Vagina (tissue), 2 donors: ENCODE measurements at regions not wholly inside any gene's neighbourhood (a gene's known extent, or its start where the extent isn't known, plus 50 kb on each side); places are given as distances from the start of the nearest gene placed in this dataset.

Experiments
- POLR2A ChIP-seq, 2 donors: fragments of 450-650 bp; IDR thresholded peaks; one replicate each; pipeline ENCODE4 v1.6.1; 2017; ENCODE audit warnings: antibody characterized with exemption in 2 of 2, mild to moderate bottlenecking in 2 of 2, moderate library complexity in 2 of 2
- TF ChIP-seq, protein P1 (sequence below), 3 experiments: fragments of 450-650 bp in 2 of 3; fragments of 200-600 bp in 1 of 3; sonication (generic) in 1 of 3; IDR thresholded peaks; one replicate each; pipeline ENCODE4 v1.5.1; 2017 to 2019; ENCODE audit warnings: antibody characterized with exemption in 3 of 3, mild to moderate bottlenecking in 2 of 3, moderate library complexity in 2 of 3

DNA sequence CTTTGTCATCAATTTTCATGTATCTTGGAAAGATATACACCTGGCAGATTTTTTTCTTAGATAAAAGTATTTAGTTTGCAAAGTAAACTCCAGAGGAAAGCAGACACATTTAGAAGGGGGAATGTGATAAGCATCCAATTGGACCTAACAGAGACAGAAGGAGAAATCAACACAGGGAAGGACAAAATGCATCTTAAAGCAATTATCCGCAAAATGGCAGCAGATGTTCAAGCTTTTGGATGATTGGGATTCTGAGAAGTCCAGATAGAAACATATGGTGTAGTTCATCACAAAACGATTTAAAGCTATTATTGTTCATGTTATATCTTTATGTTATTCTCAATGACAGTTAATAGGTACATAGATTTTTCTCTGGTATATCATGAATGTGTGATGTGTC lies 1153.1 kb upstream of the B3GALT2 start:
- no peak for TF ChIP-seq POLR2A (IDR thresholded peaks at IDR 0.05)
- TF ChIP-seq, protein P1, sequence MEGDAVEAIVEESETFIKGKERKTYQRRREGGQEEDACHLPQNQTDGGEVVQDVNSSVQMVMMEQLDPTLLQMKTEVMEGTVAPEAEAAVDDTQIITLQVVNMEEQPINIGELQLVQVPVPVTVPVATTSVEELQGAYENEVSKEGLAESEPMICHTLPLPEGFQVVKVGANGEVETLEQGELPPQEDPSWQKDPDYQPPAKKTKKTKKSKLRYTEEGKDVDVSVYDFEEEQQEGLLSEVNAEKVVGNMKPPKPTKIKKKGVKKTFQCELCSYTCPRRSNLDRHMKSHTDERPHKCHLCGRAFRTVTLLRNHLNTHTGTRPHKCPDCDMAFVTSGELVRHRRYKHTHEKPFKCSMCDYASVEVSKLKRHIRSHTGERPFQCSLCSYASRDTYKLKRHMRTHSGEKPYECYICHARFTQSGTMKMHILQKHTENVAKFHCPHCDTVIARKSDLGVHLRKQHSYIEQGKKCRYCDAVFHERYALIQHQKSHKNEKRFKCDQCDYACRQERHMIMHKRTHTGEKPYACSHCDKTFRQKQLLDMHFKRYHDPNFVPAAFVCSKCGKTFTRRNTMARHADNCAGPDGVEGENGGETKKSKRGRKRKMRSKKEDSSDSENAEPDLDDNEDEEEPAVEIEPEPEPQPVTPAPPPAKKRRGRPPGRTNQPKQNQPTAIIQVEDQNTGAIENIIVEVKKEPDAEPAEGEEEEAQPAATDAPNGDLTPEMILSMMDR (IDR thresholded peaks at IDR 0.05): no peak
